CD4-positive, alpha-beta T cell treated with Interleukin-12 subunit alpha and Interleukin-12 subunit beta, for 1 hour (primary cell): ENCODE measurements at regions not wholly inside any gene's neighbourhood (a gene's known extent, or its start where the extent isn't known, plus 50 kb on each side); places are given as distances from the start of the nearest gene placed in this dataset.
"Not testable (repeated sequence)": the region's sequence is repeated elsewhere in the genome, so short reads cannot be mapped to it uniquely, and the experiment has no call there.

Experiments
- DNase-seq: peaks from one replicate; pipeline ENCODE4 v3.0.0-alpha.2; 2020

DNA sequence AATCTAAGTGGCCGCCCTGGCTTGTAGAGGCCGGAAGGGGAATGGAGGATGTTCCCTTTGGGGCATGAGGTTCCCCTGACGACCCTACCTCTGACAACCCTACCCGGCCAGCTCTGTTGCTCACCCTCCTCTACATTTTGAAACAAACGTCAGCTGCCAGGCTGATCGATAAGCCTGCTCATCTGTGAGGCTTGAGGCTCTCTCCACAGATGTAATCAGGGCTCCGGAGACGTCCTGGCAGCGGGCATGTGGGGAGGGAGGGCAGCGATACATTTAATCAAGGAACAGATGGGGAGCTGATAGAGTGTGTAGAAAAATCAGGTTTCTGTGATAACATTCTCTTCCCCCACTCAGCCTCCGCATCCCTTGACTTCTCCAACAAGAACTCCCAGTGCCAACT, 212.3 kb upstream of the SDK2 start:
- no peak for DNase-seq

DNA sequence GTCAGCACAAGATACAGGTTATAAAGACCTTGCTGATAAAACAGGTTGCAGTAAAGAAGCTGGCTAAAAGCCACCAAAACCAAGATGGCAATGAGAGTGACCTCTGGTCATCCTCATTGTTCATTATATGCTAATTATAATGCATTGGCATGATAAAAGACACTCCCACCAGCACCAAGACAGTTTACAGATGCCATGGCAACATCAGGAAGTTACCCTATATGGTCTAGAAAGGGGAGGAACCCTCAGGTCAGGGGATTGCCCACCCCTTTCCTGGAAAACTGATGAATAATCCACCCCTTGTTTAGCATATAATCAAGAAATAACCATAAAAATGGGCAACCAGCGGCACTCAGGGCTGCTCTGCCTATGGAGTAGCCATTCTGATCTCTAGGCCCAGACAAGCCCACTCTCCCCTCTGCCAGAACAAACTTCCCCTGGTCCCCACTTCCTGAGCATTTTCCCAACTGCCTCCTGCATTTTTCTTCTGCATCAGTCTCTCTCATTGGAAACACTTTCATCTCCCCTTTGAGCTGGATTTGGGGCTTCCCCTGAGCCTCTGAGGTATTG, 215.3 kb upstream of the SDK2 start:
- not testable (repeated sequence) for DNase-seq

DNA sequence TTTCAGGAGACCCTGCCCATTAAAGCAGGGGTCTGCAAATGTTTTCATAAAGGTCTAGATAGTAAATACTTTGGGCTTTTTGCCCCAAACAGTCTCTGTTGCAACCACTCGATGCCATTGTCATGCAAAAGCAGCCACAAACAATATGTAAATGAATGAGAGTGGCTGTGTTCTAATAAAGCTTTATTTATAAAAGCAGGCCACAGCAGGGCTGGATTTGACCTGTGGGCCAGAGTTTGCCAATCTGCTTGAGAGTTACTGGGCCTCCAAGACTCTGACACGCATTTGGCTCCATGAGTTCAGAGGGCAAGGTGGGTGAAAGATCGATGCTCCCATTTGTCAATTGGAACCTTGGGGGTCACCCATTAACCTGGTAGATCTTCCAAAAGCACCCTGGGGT, 217.3 kb upstream of the SDK2 start:
- DNase-seq: no peak

DNA sequence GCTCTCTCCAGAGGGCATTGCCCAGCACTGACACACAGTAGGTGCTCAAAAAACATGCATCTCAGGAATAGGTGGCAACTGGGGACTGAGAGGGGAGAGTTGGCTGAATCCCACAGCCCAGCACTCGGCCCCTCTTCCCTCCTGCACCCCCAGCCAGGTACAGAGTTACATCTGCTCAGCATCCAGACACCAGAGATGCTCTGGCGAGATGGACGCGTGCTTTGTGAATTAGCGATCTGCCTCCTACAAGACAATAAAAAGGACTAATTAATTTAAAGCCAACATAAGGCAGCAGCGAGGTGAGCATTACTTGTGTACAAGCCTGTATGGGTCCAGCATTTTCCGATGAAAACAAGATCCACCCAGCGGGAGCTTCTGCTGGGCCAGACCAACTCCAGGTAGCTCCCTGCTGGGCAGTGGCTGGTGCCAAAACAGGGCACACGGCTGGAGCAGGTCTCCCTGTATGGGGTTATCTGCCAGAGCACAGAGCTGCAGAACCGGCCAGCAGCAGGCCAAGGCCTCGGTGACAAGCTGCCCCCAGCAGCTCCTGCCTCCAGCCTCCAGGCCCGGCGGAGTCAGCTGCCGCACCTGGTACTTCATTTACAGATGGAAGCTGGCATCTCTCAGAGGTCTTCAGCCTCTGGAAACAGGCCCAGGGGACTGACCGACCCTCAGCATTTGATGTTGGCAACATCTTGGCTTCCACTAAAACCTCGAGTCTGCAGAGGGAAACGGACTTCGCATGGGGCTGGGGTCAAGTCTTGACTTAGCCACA, 219.7 kb upstream of the SDK2 start:
- DNase-seq: no peak

DNA sequence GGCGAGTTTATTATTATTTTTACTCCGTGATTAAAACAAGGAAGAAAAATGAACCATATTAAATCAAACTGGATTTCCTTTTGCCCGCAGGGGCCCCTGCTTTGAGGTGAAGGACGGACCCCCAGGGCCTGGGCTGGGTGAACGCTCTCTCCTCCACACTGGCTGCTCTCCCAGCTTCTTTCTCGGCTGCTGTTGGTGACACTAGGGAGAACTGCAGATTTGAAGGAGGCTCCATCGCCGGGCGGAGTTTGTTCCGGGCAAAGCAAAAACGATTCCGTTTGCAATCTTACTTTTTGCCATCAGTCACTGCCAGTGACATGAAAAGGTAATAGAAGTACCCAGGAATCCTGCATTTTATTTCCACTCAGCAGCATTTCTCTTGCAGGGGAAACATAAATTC, 221.6 kb upstream of the SDK2 start:
- DNase-seq: no peak

DNA sequence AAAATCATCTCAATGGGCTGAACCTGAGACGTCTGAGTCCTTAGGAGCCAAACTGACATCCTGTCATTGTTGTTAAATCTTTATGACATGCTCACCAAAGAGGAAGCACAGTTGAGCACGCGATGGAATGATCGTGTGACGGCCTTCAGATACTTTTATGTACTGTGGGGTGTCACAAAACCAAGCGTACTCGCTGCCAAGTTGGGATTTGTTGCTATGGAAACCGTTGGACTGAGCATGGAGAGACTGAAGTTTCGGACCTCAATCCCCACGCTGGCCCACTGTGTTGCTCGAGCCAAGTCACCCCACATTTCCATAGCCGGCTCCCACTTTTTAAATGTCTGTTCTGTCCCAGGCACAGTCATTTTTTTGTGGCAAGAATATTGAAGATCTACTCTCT, 222.8 kb upstream of the SDK2 start:
- no peak for DNase-seq

DNA sequence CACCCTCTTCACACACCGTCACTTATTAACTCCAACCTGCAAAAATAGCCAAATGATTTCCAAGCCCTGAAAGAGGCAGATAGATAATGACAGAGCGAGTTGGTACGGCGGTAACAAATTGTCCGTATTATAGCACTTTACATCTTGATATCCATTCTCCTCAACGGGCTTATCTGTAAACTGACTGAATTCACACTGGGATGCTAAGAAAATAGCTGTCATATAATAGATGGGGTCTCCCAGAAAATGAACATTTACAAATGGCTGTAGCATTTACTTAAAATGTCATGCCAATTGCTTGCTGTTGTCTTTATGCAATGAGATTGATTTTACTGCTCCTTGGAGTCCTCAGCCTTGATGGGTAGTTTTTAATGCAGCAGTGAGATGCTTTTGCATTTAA, 225.8 kb upstream of the SDK2 start:
- no peak for DNase-seq

DNA sequence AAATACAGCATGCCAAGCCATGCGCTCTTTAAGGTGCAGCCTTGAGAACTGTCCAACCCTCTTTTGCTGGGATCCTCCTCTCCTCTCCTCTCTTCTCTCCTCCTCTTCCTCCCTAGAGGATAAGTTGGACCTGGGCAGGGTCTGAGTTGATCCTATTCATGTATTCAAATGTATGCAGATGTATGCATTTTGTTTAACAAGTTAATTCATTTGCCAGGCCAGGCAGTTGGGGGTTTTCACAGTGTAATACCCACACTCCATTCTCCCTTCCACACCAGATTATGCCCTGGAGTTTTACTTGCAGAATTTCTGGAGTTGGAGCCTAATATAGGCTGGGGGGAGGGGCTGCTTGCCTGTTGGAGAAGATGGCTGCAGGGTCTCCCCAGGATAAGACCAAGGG, 226.2 kb upstream of the SDK2 start:
- DNase-seq: no peak

DNA sequence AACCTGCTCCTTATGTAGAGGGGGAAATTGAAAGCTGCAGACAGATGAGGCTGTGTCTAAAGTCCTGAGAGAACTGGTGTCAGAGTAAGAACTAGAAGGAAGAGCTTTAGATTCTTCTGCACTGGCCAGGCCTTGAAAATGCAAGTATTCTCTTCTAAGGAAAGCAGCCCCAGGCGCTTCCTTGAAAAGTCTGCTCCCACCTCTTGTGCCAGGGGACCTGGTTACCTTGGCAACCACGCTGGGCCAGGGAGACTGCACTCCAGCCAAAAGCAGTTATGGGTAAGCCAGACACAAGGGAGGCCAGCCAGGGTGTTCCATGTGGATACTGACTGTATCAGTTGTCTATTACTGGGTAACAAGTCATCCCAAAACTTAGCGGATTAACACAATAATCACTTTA, 228.6 kb upstream of the SDK2 start:
- no peak for DNase-seq

DNA sequence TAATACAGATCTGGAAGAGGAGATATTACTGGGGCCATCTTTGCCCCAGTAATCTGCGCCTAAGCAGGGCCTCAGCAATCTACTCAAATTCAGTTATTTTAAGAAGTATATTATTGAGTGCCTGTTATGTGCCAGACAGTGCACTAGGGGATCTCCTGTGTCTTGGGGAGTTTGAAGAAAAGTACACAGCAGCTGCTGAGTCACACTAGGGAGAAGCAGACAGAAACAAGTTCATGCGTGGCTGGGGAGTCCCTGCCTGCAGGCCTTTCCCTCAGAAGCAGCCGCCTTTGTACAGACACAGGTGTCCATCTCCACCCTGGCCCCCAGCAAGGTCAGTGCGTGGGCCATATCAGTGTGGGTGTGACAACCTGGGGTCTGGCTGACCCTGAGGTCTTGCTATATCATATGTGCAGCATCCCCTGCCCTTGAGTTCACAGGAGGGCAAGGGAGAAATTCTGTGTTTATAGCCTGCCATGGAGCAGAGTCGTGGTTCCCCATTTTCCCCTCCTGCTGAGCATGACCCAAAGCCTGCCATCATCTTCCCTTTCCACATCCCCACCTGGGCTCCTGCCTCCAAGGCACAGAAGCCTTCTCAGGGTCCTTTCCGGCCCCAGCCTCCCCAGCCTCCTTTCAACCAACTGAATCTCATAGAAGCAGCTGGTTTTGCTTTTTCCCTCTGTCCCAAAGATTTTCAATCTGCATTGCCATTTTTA, 229.9 kb upstream of the SDK2 start:
- DNase-seq: no peak

DNA sequence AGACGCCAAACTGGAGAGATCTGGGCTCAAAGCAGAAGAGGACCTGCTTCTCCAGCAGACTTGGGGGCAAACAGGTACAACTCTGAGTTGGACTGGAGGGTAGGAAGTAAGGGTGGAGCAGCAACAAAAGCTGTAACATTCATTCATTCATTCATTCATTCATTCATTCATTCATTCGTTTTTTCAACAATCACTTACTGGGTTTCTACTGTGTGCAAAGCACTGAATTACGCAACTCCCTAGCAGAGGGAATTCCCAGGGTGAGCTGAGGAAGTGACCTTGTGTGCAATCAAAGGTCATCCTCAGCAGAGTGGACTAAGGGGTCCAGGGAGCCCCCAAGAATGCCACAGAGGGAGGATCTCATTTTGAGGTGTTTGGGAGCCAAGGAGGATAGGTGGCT, 231.1 kb upstream of the SDK2 start:
- DNase-seq: no peak

DNA sequence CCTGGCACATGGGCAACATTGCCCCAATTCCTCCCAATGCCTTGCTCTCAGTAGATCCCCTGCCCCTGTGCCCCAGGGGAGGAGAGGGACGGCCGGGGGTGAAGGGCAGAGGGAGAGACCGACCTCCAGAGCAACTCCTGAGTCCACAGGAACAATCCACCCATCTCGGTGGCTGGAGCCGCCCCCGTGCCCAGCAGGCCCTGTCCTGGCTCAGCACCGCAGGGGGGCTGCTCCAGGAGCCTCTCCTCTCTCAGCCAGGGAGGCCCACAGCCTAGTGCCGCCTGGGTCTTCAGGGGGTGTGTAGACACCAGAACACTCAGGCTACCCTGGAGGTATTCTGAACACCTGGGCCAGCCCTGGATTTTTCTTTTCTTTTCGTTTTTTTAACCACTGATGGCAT, 233.7 kb upstream of the SDK2 start:
- no peak for DNase-seq

DNA sequence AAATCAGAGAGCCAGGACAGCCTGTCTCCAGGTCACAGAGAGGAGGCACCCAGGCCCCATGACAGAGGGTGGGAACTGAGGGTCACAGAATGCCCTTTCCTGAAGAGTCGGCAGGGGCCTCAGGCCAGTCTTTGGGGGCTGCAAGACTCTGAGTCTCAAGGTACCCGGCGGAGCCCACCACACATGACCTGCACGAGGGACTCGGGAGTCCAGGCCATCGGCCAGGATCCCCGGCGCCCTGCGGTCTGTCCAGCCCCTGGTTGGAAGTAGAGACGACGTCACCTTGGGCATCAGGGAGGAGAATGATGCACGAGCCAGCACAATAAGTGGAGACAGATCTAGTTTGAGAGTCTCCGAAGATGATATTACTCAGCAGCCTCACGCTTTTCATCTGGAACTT, 234.7 kb upstream of the SDK2 start:
- no peak for DNase-seq

DNA sequence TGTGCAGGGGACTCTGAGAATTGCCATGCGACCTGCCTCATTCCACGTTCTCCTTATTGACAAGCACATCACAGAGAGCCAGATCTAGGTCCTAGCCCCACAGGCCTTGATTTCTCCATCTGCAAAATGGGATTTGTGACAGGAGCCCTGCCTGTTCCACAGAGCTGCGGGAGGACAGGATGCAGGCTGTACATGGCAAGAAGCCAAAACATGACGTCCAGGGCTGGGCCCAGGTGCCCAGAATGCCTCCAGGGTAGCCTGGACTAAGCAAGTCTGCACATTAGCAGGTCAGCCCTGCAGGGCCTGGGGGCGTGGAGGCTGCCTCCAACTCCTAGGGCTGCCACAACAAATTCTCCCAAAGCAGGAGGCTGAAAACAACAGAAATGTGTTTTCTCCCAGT, 235.7 kb upstream of the SDK2 start:
- DNase-seq: no peak

DNA sequence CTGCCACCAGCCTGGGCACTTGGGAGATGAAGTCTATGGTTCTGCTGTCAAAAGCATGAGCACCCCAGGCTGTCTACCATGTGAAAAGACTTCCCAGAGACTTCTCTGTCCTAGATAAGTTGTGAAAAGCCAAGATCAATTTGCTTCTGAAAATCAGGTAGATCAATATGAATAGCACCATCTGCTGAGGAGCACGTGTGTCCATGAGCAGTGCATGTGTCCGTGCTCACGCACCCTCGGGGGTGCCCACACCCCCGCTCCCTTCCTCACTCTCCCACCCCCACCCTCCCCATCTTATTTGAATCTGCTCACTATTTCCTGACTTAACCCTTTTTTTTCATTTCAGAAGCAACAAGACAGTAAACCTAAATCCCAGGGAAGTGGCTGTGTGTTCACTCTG, 238.3 kb upstream of the SDK2 start:
- DNase-seq: no peak

DNA sequence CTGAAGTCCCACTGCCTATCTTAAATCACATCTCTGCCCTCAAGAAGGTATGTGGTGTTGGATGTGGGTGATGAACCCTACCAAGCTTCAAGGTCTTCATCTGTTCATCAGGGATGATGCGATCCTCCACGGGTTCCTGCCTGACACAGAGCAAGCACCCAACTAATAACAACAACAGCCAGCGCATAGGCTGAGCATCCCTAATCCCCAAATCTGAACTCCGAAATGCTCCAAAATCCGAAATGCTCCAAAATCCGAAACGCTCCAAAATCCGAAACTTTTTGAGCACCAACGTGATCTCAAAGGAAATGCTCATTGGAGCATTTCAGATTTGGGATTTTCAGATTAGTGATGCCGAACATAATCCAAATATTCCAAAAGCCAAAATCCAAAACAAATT, 238.9 kb upstream of the SDK2 start:
- no peak for DNase-seq

DNA sequence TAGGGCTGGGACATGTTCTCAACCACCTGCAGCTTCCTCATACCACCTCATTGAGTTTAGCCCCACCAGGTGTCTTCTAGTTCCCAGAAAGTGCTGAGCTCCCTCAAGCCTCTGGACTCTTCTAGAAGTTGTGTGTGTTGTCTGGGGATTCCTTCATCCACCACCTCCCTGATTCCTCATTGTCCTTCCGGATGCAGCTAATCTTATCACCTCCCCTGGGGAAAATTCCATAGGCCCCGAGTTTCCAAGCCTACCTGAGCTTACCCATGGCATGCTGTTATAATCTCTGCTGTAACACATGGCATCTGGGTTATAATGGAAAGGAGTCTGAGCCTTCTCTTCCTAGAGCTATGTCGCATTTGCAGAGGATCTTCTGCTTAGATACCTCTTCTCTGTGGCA, 243.5 kb upstream of the SDK2 start:
- no peak for DNase-seq

DNA sequence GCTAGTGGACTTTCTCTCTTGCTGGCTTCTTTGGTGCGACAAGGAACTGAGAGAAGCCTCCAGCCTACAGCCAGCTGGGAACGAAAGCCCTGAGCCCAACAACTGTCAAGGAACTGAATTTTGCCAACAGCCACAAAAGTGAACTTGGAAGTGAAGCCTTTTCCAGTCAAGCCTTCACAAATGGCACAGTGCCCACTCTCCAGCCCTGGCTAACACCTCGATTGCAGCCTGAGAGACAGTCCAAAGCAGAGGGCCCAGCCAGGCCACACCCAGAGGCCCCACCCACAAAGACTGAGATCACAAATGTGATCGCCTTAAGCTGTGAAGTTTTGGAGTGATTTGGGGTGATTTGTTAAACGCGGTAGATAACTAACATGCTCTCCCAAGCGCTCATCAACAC, 244.6 kb upstream of the SDK2 start:
- DNase-seq: no peak

DNA sequence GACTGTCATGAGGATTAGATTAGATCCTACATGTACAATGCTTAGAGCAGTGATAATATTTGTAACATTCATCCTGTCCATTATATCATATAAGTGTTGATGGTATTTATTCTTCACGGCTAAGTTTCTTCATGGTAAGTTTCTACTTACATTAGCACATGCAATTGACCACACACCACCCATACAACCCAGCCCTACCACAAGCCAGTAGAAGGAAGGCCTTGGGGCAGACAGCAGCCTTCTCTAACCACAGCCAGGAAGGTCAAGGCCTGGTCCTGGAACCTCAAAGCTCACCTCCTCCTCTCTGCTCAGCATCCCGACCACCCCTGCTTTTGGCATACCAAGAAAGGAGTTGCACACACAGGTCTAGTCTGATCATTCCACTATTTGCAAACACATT, 245.2 kb upstream of the SDK2 start:
- no peak for DNase-seq

DNA sequence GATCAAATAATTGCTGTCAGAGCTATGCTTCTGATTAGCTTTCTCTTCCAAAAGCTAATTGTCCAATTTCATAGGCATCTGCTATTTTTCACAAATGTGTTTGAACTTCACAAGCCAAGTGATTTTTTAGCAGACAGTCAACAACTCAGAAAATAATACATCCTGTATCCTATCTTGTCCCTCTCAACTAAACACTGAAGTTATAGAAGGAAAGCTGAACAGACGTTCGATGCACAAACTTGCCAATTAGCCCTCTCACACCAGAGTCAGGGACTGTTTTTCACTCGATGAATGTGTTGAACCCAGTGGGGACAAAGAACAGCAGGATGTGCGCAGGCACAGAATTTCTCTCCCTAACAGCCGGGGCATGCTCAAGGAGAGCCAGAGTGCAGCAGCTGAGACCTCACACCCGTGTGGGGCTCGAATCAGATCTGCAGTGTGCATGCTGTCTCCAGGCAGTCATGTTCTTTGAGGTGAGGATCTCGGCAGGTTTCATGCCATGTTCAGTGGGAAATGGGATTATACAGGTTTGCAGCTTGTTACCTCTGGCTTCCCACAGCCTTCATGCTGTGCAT, 246.7 kb upstream of the SDK2 start:
- DNase-seq: no peak

DNA sequence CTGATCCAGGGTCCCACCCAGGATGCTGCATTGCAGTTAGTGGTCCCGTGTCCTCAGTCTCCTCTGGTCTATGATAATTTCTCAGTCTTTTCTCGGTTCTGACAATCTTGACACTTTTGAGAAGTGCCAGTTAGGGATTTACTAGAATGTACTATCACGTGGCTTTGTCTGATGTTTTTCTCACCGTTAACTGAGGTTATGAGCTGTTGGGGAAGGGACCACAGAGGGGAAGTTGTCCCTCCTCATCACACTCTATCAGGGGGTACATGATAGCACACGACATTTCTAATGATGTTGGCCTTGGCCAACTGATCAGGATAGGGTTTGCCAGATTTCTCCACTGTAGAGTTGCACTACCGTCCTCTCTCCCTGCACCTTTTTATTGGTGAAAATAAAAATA, 250.9 kb upstream of the SDK2 start:
- DNase-seq: no peak

DNA sequence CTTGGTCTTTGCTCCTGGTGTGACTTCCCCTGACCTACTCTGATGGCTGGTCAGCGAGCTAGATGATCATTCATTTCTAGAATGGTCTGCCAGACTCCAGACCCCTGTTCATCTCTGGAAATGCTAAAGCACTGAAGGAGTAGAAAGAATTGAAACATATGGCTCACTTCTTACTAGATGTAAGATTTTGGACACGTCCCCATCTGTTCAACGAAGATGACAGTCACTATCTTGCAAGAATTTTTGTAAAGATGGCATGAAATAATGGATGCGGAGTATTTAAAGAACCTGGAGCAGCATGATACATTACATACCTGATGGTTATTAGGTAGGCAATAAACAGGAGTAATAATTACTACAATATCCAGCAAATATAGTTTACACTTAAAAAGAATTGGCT, 252.7 kb upstream of the SDK2 start:
- no peak for DNase-seq

DNA sequence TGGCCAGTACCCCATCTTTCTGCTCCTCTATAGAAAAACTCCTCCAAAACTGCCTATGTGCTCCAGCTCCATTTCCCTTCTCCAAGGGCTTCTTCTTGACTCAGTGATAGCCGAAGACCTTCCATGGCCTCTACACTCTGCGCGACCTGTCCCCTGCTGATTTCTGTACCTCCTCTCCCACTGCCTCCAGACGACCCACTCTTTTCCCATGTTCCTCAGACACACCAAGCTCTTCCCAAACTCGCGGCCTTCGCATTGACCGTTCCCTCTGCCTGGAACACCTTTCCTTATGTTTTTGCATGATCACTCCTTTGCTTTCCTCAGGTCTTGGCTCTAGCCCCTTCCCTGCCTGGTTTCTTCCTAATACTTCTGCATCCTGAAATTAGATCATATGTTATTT, 255.6 kb upstream of the SDK2 start:
- DNase-seq: no peak

DNA sequence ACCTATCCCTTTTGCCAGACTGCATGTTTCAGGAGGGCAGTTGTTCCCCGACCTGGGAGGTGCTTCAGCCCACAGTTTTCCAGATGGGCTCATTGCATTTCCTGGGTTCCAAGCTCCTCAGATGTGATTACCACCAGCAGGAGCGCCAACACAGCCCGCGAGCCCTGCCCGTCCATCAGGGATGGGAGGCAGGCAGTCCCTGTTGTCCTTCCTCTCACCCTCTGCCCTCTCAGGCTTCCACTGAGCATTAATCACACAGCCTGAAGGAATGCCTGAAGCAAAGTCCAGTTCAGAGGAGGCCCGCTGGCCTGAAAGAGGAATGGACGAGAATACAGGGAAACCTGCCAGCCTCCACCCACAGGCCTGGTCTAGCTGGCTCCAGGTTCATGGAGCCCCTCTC, 256.3 kb upstream of the SDK2 start:
- DNase-seq: no peak
